ENCODE measurements at regions not wholly inside any gene's neighbourhood (a gene's known extent, or its start where the extent isn't known, plus 50 kb on each side); places are given as distances from the start of the nearest gene placed in this dataset.

GRCh38 chr1:22339237-22339636 lies 112.4 kb upstream of the ZBTB40 start:
- ATAC-seq (ENCODE audit: low FRiP score) (no peak), DNase-seq (no peak)
- H3K27me3 ChIP-seq (ENCODE audit: control insufficient read depth in 1 of 2, insufficient read depth in 2 of 2, low read length in 1 of 2) = no peaks in the 10 kb centered on the region

GRCh38 chr1:22340066-22340465 lies 111.6 kb upstream of the ZBTB40 start:
- H3K4me1 ChIP-seq (ENCODE audit: control insufficient read depth in 1 of 2, insufficient read depth in 2 of 2, low read length in 2 of 2) = no peaks in the 10 kb centered on the region
- H3K9me3 ChIP-seq (ENCODE audit: control insufficient read depth, low read length) = no peaks in the 10 kb centered on the region
- no peak for ATAC-seq (ENCODE audit: low FRiP score)
- peak in 1 of 2 donors; percentile 51 for DNase-seq
- H3K27me3 ChIP-seq (ENCODE audit: control insufficient read depth in 1 of 2, insufficient read depth in 2 of 2, low read length in 1 of 2) = no peaks in the 10 kb centered on the region
- WGBS, 2 donors = 84 to 87% methylated on average over 4 of the region's 4 CpGs
- no peak overlapping the region for H3K27ac ChIP-seq (ENCODE audit: low read depth in 1 of 2, low read length in 2 of 2)
- H3K36me3 ChIP-seq (ENCODE audit: control insufficient read depth in 1 of 2, insufficient read depth in 2 of 2, low read length in 1 of 2) = no peaks in the 10 kb centered on the region
- no peak overlapping the region for H3K4me3 ChIP-seq (ENCODE audit: low read length in 2 of 2)
- intact Hi-C loops (cut with DNase I) = no loop called here

More at GRCh38 chr1:22339237-22339636, 112.4 kb upstream of the ZBTB40 start:
- Histone ChIP-seq H3K4me1 (ENCODE audit: control insufficient read depth in 1 of 2, insufficient read depth in 2 of 2, low read length in 2 of 2) (no peaks in the 10 kb centered on the region), H3K4me3 (ENCODE audit: low read length in 2 of 2) (no peak overlapping the region), H3K27ac (ENCODE audit: low read depth in 1 of 2, low read length in 2 of 2) (no peak overlapping the region), H3K9me3 (ENCODE audit: control insufficient read depth, low read length) (no peaks in the 10 kb centered on the region), H3K36me3 (ENCODE audit: control insufficient read depth in 1 of 2, insufficient read depth in 2 of 2, low read length in 1 of 2) (no peaks in the 10 kb centered on the region)
- intact Hi-C loops (cut with DNase I) = no loop called here
- WGBS, 2 donors = 36 to 47% methylated on average over 14 of the region's 14 CpGs

- H3K27ac ChIP-seq (ENCODE audit: low read depth in 1 of 2, low read length in 2 of 2) = no peak overlapping the region
- H3K4me3 ChIP-seq (ENCODE audit: low read length in 2 of 2) = no peak overlapping the region
- no peaks in the 10 kb centered on the region for H3K36me3 ChIP-seq (ENCODE audit: control insufficient read depth in 1 of 2, insufficient read depth in 2 of 2, low read length in 1 of 2)
- no peaks in the 10 kb centered on the region for H3K9me3 ChIP-seq (ENCODE audit: control insufficient read depth, low read length)
- no peak for ATAC-seq (ENCODE audit: low FRiP score)
- intact Hi-C loops (cut with DNase I) = no loop called here
- DNase-seq = no peak
- H3K27me3 ChIP-seq (ENCODE audit: control insufficient read depth in 1 of 2, insufficient read depth in 2 of 2, low read length in 1 of 2) = no peaks in the 10 kb centered on the region
- 40 to 47% methylated on average over 4 of the region's 4 CpGs for WGBS, 2 donors
- H3K4me1 ChIP-seq (ENCODE audit: control insufficient read depth in 1 of 2, insufficient read depth in 2 of 2, low read length in 2 of 2) = no peaks in the 10 kb centered on the region
These were observed 110.8 kb upstream of the ZBTB40 start for GRCh38 chr1:22340873-22341272.

GRCh38 chr1:22341791-22342605 lies 109.7 kb upstream of the ZBTB40 start:
- no peak for ATAC-seq (ENCODE audit: low FRiP score)
- H3K27me3 ChIP-seq (ENCODE audit: control insufficient read depth in 1 of 2, insufficient read depth in 2 of 2, low read length in 1 of 2) = no peaks in the 10 kb centered on the region

GRCh38 chr1:22342734-22343191 lies 108.9 kb upstream of the ZBTB40 start:
- Histone ChIP-seq H3K9me3 (ENCODE audit: control insufficient read depth, low read length) (no peaks in the 10 kb centered on the region), H3K4me1 (ENCODE audit: control insufficient read depth in 1 of 2, insufficient read depth in 2 of 2, low read length in 2 of 2) (no peaks in the 10 kb centered on the region), H3K27ac (ENCODE audit: low read depth in 1 of 2, low read length in 2 of 2) (no peak overlapping the region), H3K36me3 (ENCODE audit: control insufficient read depth in 1 of 2, insufficient read depth in 2 of 2, low read length in 1 of 2) (no peaks in the 10 kb centered on the region), H3K4me3 (ENCODE audit: low read length in 2 of 2) (no peak overlapping the region), H3K27me3 (ENCODE audit: control insufficient read depth in 1 of 2, insufficient read depth in 2 of 2, low read length in 1 of 2) (no peaks in the 10 kb centered on the region)
- intact Hi-C loops (cut with DNase I) = no loop called here
- 62 to 67% methylated on average over 8 of the region's 8 CpGs for WGBS, 2 donors
- ATAC-seq (ENCODE audit: low FRiP score) (no peak), DNase-seq (no peak)

More at GRCh38 chr1:22341791-22342605, 109.7 kb upstream of the ZBTB40 start:
- Histone ChIP-seq H3K4me1 (ENCODE audit: control insufficient read depth in 1 of 2, insufficient read depth in 2 of 2, low read length in 2 of 2) (no peaks in the 10 kb centered on the region), H3K9me3 (ENCODE audit: control insufficient read depth, low read length) (no peaks in the 10 kb centered on the region), H3K4me3 (ENCODE audit: low read length in 2 of 2) (no peak overlapping the region), H3K36me3 (ENCODE audit: control insufficient read depth in 1 of 2, insufficient read depth in 2 of 2, low read length in 1 of 2) (no peaks in the 10 kb centered on the region), H3K27ac (ENCODE audit: low read depth in 1 of 2, low read length in 2 of 2) (no peak overlapping the region)
- WGBS, 2 donors = 3 to 6% methylated on average over 28 of the region's 28 CpGs
- intact Hi-C loops (cut with DNase I) = no loop called here
- DNase-seq = no peak

GRCh38 chr1:22343456-22344328 lies 108.0 kb upstream of the ZBTB40 start:
- H3K4me3 ChIP-seq (ENCODE audit: low read length in 2 of 2) = no peak overlapping the region
- no peaks in the 10 kb centered on the region for H3K9me3 ChIP-seq (ENCODE audit: control insufficient read depth, low read length)
- H3K27ac ChIP-seq (ENCODE audit: low read depth in 1 of 2, low read length in 2 of 2) = no peak overlapping the region
- no peaks in the 10 kb centered on the region for H3K27me3 ChIP-seq (ENCODE audit: control insufficient read depth in 1 of 2, insufficient read depth in 2 of 2, low read length in 1 of 2)
- intact Hi-C loops (cut with DNase I) = no loop called here
- ATAC-seq (ENCODE audit: low FRiP score) (no peak), DNase-seq (no peak)
- no peaks in the 10 kb centered on the region for H3K36me3 ChIP-seq (ENCODE audit: control insufficient read depth in 1 of 2, insufficient read depth in 2 of 2, low read length in 1 of 2)
- WGBS, 2 donors = 70% methylated on average over 29 of the region's 29 CpGs
- H3K4me1 ChIP-seq (ENCODE audit: control insufficient read depth in 1 of 2, insufficient read depth in 2 of 2, low read length in 2 of 2) = no peaks in the 10 kb centered on the region

GRCh38 chr1:22344329-22344630 lies 107.4 kb upstream of the ZBTB40 start:
- WGBS, 2 donors = 54 to 60% methylated on average over 5 of the region's 5 CpGs
- no peak overlapping the region for H3K4me3 ChIP-seq (ENCODE audit: low read length in 2 of 2)

GRCh38 chr1:22344851-22345560 lies 106.6 kb upstream of the ZBTB40 start:
- ATAC-seq (ENCODE audit: low FRiP score) (no peak), DNase-seq (no peak)
- Histone ChIP-seq H3K9me3 (ENCODE audit: control insufficient read depth, low read length) (no peaks in the 10 kb centered on the region), H3K4me1 (ENCODE audit: control insufficient read depth in 1 of 2, insufficient read depth in 2 of 2, low read length in 2 of 2) (no peaks in the 10 kb centered on the region), H3K4me3 (ENCODE audit: low read length in 2 of 2) (no peak overlapping the region), H3K36me3 (ENCODE audit: control insufficient read depth in 1 of 2, insufficient read depth in 2 of 2, low read length in 1 of 2) (no peaks in the 10 kb centered on the region), H3K27ac (ENCODE audit: low read depth in 1 of 2, low read length in 2 of 2) (no peak overlapping the region), H3K27me3 (ENCODE audit: control insufficient read depth in 1 of 2, insufficient read depth in 2 of 2, low read length in 1 of 2) (peaks cover 0 to 2% of the 10 kb centered on the region in 2 donors)
- intact Hi-C loops (cut with DNase I) = no loop called here
- WGBS, 2 donors = 89 to 90% methylated on average over 17 of the region's 17 CpGs

More at GRCh38 chr1:22344329-22344630, 107.4 kb upstream of the ZBTB40 start:
- intact Hi-C loops (cut with DNase I) = no loop called here
- Histone ChIP-seq H3K4me1 (ENCODE audit: control insufficient read depth in 1 of 2, insufficient read depth in 2 of 2, low read length in 2 of 2) (no peaks in the 10 kb centered on the region), H3K27ac (ENCODE audit: low read depth in 1 of 2, low read length in 2 of 2) (no peak overlapping the region), H3K9me3 (ENCODE audit: control insufficient read depth, low read length) (no peaks in the 10 kb centered on the region), H3K27me3 (ENCODE audit: control insufficient read depth in 1 of 2, insufficient read depth in 2 of 2, low read length in 1 of 2) (peaks cover 0 to 2% of the 10 kb centered on the region in 2 donors), H3K36me3 (ENCODE audit: control insufficient read depth in 1 of 2, insufficient read depth in 2 of 2, low read length in 1 of 2) (no peaks in the 10 kb centered on the region)
- ATAC-seq (ENCODE audit: low FRiP score) (no peak), DNase-seq (no peak)

Data from aorta (tissue), 5 donors.